Adrenal gland (tissue), 9 donors: ENCODE measurements at regions not wholly inside any gene's neighbourhood (a gene's known extent, or its start where the extent isn't known, plus 50 kb on each side); places are given as distances from the start of the nearest gene placed in this dataset.

Experiments used
- DNase-seq, 7 donors: peaks; one replicate each; pipeline ENCODE4 v3.0.0-alpha.2; 2019 to 2020
- H3K27ac ChIP-seq, 5 donors: fragments of 200-600 bp; sonication (generic) in 4 of 5; 1 replicate in 3 of 5; 2 replicates in 2 of 5; pipeline versions ENCODE4 v1.5.1 to v1.8.0; 2016 to 2020; ENCODE audit warnings: mild to moderate bottlenecking in 1 of 5
- H3K27me3 ChIP-seq: fragments of 200-600 bp; 2 replicates; pipeline ENCODE4 v1.8.0; 2021
- H3K36me3 ChIP-seq, 2 donors: fragments of 200-600 bp; replicated peaks in 1 of 2; 1 replicate in 1 of 2; 2 replicates in 1 of 2; pipeline versions ENCODE4 v1.5.1 to v1.8.0; 2018 to 2022
- H3K4me1 ChIP-seq, 2 donors: fragments of 200-600 bp; replicated peaks in 1 of 2; 1 replicate in 1 of 2; 2 replicates in 1 of 2; pipeline versions ENCODE4 v1.5.1 to v1.8.0; 2018 to 2021
- H3K4me3 ChIP-seq, 4 donors: fragments of 200-600 bp; sonication (generic) in 3 of 4; one replicate each; pipeline ENCODE4 v1.5.1; 2016 to 2018
- H3K9me3 ChIP-seq, 3 donors: fragments of 200-600 bp; sonication (generic) in 1 of 3; replicated peaks in 1 of 3; 1 replicate in 2 of 3; 2 replicates in 1 of 3; pipeline versions ENCODE4 v1.5.1 to v1.8.0; 2016 to 2021
- POLR2A ChIP-seq, 2 donors: fragments of 450-650 bp; IDR thresholded peaks; one replicate each; pipeline ENCODE4 v1.6.1; 2017; ENCODE audit warnings: antibody characterized with exemption in 2 of 2, mild to moderate bottlenecking in 2 of 2, moderate library complexity in 1 of 2
- WGBS, 4 donors: extraction: QIAGEN DNeasy Blood & Tissue Kit in 2 of 4; methylation state at CpG; one replicate each; pipeline versions ENCODE4 v1.1.5 to v1.1.7; 2013 to 2017; 5-methylcytosine and 5-hydroxymethylcytosine counted together
- intact Hi-C, 2 donors: fragments of 100-400 bp; cut with DNase I; formaldehyde crosslinking; loops; one replicate each; pipeline versions ENCODE4 v1.14.1 to v1.15.0; 2022 to 2023
- TF ChIP-seq, protein P1 (sequence below), 6 experiments: fragments of 450-650 bp in 4 of 6; fragments of 200-600 bp in 2 of 6; sonication (generic) in 1 of 6; IDR thresholded peaks; 1 replicate in 5 of 6; 2 replicates in 1 of 6; pipeline versions ENCODE4 v1.5.1 to v1.8.0; 2016 to 2021; ENCODE audit warnings: antibody characterized with exemption in 6 of 6, mild to moderate bottlenecking in 2 of 6, moderate library complexity in 1 of 6
- donor health status: healthy with polysubstance abuse.
- donor health status: Bipolar disorder and iron deficiency.
- donor health status: DM: yes; HTN: yes; CAD: no.
- donor health status: DM: no; HTN: no; CAD: no.
- donor health status: DM: no; HTN: no; CAD: no.

GRCh38 chr6:90658497-90658896 is 71.6 kb upstream of the MAP3K7 start:
- no peak for DNase-seq
- no peaks in the 10 kb centered on the region for H3K27me3 ChIP-seq
- no peaks in the 10 kb centered on the region for H3K9me3 ChIP-seq
- no peak overlapping the region for H3K27ac ChIP-seq
- no peak for TF ChIP-seq POLR2A (IDR thresholded peaks at IDR 0.05)
- TF ChIP-seq, protein P1, sequence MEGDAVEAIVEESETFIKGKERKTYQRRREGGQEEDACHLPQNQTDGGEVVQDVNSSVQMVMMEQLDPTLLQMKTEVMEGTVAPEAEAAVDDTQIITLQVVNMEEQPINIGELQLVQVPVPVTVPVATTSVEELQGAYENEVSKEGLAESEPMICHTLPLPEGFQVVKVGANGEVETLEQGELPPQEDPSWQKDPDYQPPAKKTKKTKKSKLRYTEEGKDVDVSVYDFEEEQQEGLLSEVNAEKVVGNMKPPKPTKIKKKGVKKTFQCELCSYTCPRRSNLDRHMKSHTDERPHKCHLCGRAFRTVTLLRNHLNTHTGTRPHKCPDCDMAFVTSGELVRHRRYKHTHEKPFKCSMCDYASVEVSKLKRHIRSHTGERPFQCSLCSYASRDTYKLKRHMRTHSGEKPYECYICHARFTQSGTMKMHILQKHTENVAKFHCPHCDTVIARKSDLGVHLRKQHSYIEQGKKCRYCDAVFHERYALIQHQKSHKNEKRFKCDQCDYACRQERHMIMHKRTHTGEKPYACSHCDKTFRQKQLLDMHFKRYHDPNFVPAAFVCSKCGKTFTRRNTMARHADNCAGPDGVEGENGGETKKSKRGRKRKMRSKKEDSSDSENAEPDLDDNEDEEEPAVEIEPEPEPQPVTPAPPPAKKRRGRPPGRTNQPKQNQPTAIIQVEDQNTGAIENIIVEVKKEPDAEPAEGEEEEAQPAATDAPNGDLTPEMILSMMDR (IDR thresholded peaks at IDR 0.05): no peak
- H3K4me3 ChIP-seq: no peak overlapping the region
- H3K36me3 ChIP-seq: no peaks in the 10 kb centered on the region
- 27 to 37% (median 31%) methylated on average over 5 of the region's 5 CpGs for WGBS, 4 donors
- H3K4me1 ChIP-seq: no peaks in the 10 kb centered on the region
- intact Hi-C loops: no loop called here

DNA sequence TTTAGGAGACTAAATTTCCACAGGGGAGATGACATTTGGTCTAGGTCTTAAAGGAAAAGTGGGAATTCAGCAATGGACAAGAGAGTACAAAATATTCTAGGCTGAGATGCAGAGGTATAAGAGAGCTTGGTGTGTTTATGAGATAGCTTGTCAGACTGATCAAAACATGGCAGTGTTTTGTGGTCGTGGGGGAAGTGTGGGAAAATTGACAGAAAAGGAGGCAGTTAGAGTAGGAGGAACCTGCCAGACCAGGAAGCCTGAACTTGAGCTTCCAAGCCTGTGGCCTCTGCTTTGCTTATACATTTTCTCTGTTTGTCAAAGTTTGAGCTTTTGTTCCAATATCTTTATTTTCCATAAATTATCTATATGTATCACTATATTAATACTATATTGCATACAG is 69.5 kb upstream of the MAP3K7 start:
- no peaks in the 10 kb centered on the region for H3K4me1 ChIP-seq
- intact Hi-C loops: no loop called here
- H3K27me3 ChIP-seq: no peaks in the 10 kb centered on the region
- 32 to 40% (median 34%) methylated on average over 1 of the region's 1 CpG for WGBS, 4 donors
- no peak overlapping the region for H3K27ac ChIP-seq
- no peak overlapping the region for H3K4me3 ChIP-seq
- H3K36me3 ChIP-seq: no peaks in the 10 kb centered on the region
- H3K9me3 ChIP-seq: no peaks in the 10 kb centered on the region
- DNase-seq: no peak
- no peak for TF ChIP-seq POLR2A (IDR thresholded peaks at IDR 0.05)
- TF ChIP-seq, protein P1 (IDR thresholded peaks at IDR 0.05): no peak

GRCh38 chr6:90654806-90655205 is 67.9 kb upstream of the MAP3K7 start:
- H3K27me3 ChIP-seq: no peaks in the 10 kb centered on the region
- H3K36me3 ChIP-seq: no peaks in the 10 kb centered on the region
- H3K4me3 ChIP-seq: no peak overlapping the region
- H3K27ac ChIP-seq: no peak overlapping the region
- H3K4me1 ChIP-seq: no peaks in the 10 kb centered on the region
- 85 to 93% (median 88%) methylated on average over 5 of the region's 5 CpGs for WGBS, 4 donors
- intact Hi-C loops: no loop called here
- TF ChIP-seq, protein P1 (IDR thresholded peaks at IDR 0.05): no peak
- TF ChIP-seq POLR2A (IDR thresholded peaks at IDR 0.05): no peak
- H3K9me3 ChIP-seq: no peaks in the 10 kb centered on the region
- DNase-seq: no peak

GRCh38 chr6:90654166-90654565 is 67.3 kb upstream of the MAP3K7 start:
- intact Hi-C loops: no loop called here
- no peak for DNase-seq
- H3K27me3 ChIP-seq: no peaks in the 10 kb centered on the region
- TF ChIP-seq POLR2A (IDR thresholded peaks at IDR 0.05): no peak
- TF ChIP-seq, protein P1 (IDR thresholded peaks at IDR 0.05): no peak
- 56 to 62% (median 59%) methylated on average over 8 of the region's 8 CpGs for WGBS, 4 donors
- H3K9me3 ChIP-seq: no peaks in the 10 kb centered on the region
- H3K4me1 ChIP-seq: no peaks in the 10 kb centered on the region
- H3K4me3 ChIP-seq: no peak overlapping the region
- no peaks in the 10 kb centered on the region for H3K36me3 ChIP-seq
- no peak overlapping the region for H3K27ac ChIP-seq
